H9 (cell line): ENCODE measurements at regions not wholly inside any gene's neighbourhood (a gene's known extent, or its start where the extent isn't known, plus 50 kb on each side); places are given as distances from the start of the nearest gene placed in this dataset.

Source experiments
- DNase-seq: peaks from one replicate; pipeline ENCODE4 v3.0.0-alpha.2; 2017
- H2AFZ ChIP-seq: one replicate; pipeline ENCODE4 v1.6.1; 2013; ENCODE audit warnings: mild to moderate bottlenecking, low read length, control low read depth, moderate library complexity
- H2AK5ac ChIP-seq: 2 replicates; pipeline ENCODE4 v1.6.1; 2013; ENCODE audit warnings: low read length, control low read depth, mixed read lengths; ENCODE audit not compliant: insufficient read length
- H2BK120ac ChIP-seq: one replicate; pipeline ENCODE4 v1.6.1; 2013; ENCODE audit warnings: low read depth, mild to moderate bottlenecking, low read length, control low read depth, inconsistent platforms; ENCODE audit not compliant: poor library complexity, severe bottlenecking
- H2BK12ac ChIP-seq: 2 replicates; pipeline ENCODE4 v1.6.1; 2013; ENCODE audit warnings: low read length, control low read depth, mixed read lengths, low read depth; ENCODE audit not compliant: insufficient read length
- H2BK15ac ChIP-seq: 2 replicates; pipeline ENCODE4 v1.6.1; 2013; ENCODE audit warnings: low read depth, low read length, control low read depth
- H2BK20ac ChIP-seq: one replicate; pipeline ENCODE4 v1.6.1; 2013; ENCODE audit warnings: low read depth, mild to moderate bottlenecking, low read length, control low read depth, inconsistent platforms; ENCODE audit not compliant: poor library complexity, severe bottlenecking
- H2BK5ac ChIP-seq: 2 replicates; pipeline ENCODE4 v1.6.1; 2013; ENCODE audit warnings: low read length, control low read depth, mixed read lengths; ENCODE audit not compliant: insufficient read length
- H3K14ac ChIP-seq: 2 replicates; pipeline ENCODE4 v1.6.1; 2013; ENCODE audit warnings: low read length, control low read depth; ENCODE audit not compliant: insufficient read depth
- H3K18ac ChIP-seq: 2 replicates; pipeline ENCODE4 v1.6.1; 2013; ENCODE audit warnings: low read depth, mild to moderate bottlenecking, mixed read lengths, low read length, control low read depth; ENCODE audit not compliant: insufficient read length
- H3K23ac ChIP-seq: 2 replicates; pipeline ENCODE4 v1.6.1; 2013; ENCODE audit warnings: low read length, control low read depth, mixed read lengths, low read depth; ENCODE audit not compliant: insufficient read length
- H3K23me2 ChIP-seq: 2 replicates; pipeline ENCODE4 v1.6.1; 2013; ENCODE audit warnings: low read depth, mild to moderate bottlenecking, mixed read lengths, low read length, control low read depth; ENCODE audit not compliant: insufficient read length, poor library complexity, severe bottlenecking
- H3K27ac ChIP-seq: 2 replicates; pipeline ENCODE4 v1.5.1; 2013; ENCODE audit warnings: low read length, control low read depth, mixed read lengths, low read depth; ENCODE audit not compliant: insufficient read length
- H3K27me3 ChIP-seq: 2 replicates; pipeline ENCODE4 v1.6.1; 2013; ENCODE audit warnings: low read length, control low read depth, inconsistent platforms; ENCODE audit not compliant: insufficient read depth
- H3K4ac ChIP-seq: 2 replicates; pipeline ENCODE4 v1.6.1; 2013; ENCODE audit warnings: low read depth, mild to moderate bottlenecking, control low read depth, inconsistent platforms, low read length, moderate library complexity
- H3K4me1 ChIP-seq: 2 replicates; pipeline ENCODE4 v1.6.1; 2013; ENCODE audit warnings: low read length, control low read depth, inconsistent platforms; ENCODE audit not compliant: insufficient read depth
- H3K4me2 ChIP-seq: 2 replicates; pipeline ENCODE4 v1.6.1; 2013; ENCODE audit warnings: low read length, control low read depth, mixed read lengths; ENCODE audit not compliant: insufficient read length, insufficient read depth
- H3K56ac ChIP-seq: 2 replicates; pipeline ENCODE4 v1.6.1; 2013; ENCODE audit warnings: low read depth, mild to moderate bottlenecking, mixed read lengths, low read length, control low read depth; ENCODE audit not compliant: insufficient read length
- H3K79me1 ChIP-seq: 2 replicates; pipeline ENCODE4 v1.6.1; 2013; ENCODE audit warnings: low read depth, mild to moderate bottlenecking, moderate library complexity, low read length, control low read depth, inconsistent platforms; ENCODE audit not compliant: insufficient read depth, poor library complexity, severe bottlenecking
- H3K79me2 ChIP-seq: 2 replicates; pipeline ENCODE4 v1.6.1; 2013; ENCODE audit warnings: low read length, control low read depth, inconsistent platforms; ENCODE audit not compliant: insufficient read depth
- H3K9ac ChIP-seq: 2 replicates; pipeline ENCODE4 v1.6.1; 2013; ENCODE audit warnings: low read length, control low read depth, mixed read lengths; ENCODE audit not compliant: insufficient read length; ENCODE audit errors: extremely low read depth
- H3K9me3 ChIP-seq: one replicate; pipeline ENCODE4 v1.6.1; 2013; ENCODE audit warnings: low read depth, low read length, inconsistent platforms; ENCODE audit not compliant: control insufficient read depth
- H3T11ph ChIP-seq: one replicate; pipeline ENCODE4 v1.6.1; 2013; ENCODE audit warnings: mild to moderate bottlenecking, low read length, control low read depth, inconsistent platforms
- H4K20me1 ChIP-seq: one replicate; pipeline ENCODE4 v1.6.1; 2013; ENCODE audit not compliant: control insufficient read depth, insufficient read length, insufficient read depth
- H4K5ac ChIP-seq: 2 replicates; pipeline ENCODE4 v1.6.1; 2013; ENCODE audit warnings: low read depth, mild to moderate bottlenecking, mixed read lengths, low read length, control low read depth; ENCODE audit not compliant: insufficient read length
- H4K8ac ChIP-seq: replicated peaks from 2 replicates; pipeline ENCODE4 v1.6.1; 2013; ENCODE audit warnings: low read length, control low read depth, mixed read lengths, low read depth; ENCODE audit not compliant: insufficient read length
- H4K91ac ChIP-seq: 2 replicates; pipeline ENCODE4 v1.6.1; 2013; ENCODE audit warnings: low read depth, mild to moderate bottlenecking, moderate library complexity, mixed read lengths, low read length, control low read depth; ENCODE audit not compliant: insufficient read length
- H3K27ac Mint-ChIP-seq, 3 experiments: 2 replicates in 2 of 3; 3 replicates in 1 of 3; pipeline ENCODE4 v1.8.0; 2020 to 2021; ENCODE audit warnings: mixed read lengths in 3 of 3, mild to moderate bottlenecking in 1 of 3, moderate library complexity in 1 of 3
- H3K27me3 Mint-ChIP-seq: 2 replicates; pipeline ENCODE4 v1.8.0; 2021; ENCODE audit warnings: low read depth, mild to moderate bottlenecking, moderate library complexity, mixed read lengths
- H3K36me3 Mint-ChIP-seq, 3 experiments: 2 replicates in 2 of 3; 3 replicates in 1 of 3; pipeline ENCODE4 v1.8.0; 2020 to 2021; ENCODE audit warnings: low read depth in 3 of 3, mixed read lengths in 3 of 3; ENCODE audit not compliant: insufficient read depth in 1 of 3
- H3K4me1 Mint-ChIP-seq, 2 experiments: 2 replicates each; pipeline ENCODE4 v1.8.0; 2020; ENCODE audit warnings: mixed read lengths in 2 of 2
- H3K4me3 Mint-ChIP-seq, 2 experiments: 2 replicates in 1 of 2; 3 replicates in 1 of 2; pipeline ENCODE4 v1.8.0; 2020 to 2021; ENCODE audit warnings: mild to moderate bottlenecking in 2 of 2, mixed read lengths in 2 of 2, moderate library complexity in 1 of 2
- H3K9me3 Mint-ChIP-seq, 2 experiments: 2 replicates in 1 of 2; 3 replicates in 1 of 2; pipeline ENCODE4 v1.8.0; 2020; ENCODE audit warnings: mild to moderate bottlenecking in 2 of 2, mixed read lengths in 2 of 2, moderate library complexity in 1 of 2
- WGBS: extraction: QIAGEN DNeasy Blood & Tissue Kit; methylation state at CpG from one replicate; pipeline ENCODE4 v1.1.7; 2013; ENCODE audit warnings: missing lambda C conversion rate, low lambda C conversion rate, mixed read lengths; ENCODE audit not compliant: insufficient read length; ENCODE audit errors: extremely low coverage; 5-methylcytosine and 5-hydroxymethylcytosine counted together
- TF ChIP-seq, protein P1 (sequence below): fragments of 200-600 bp; sonication (generic); conservative IDR thresholded peaks from 3 replicates; pipeline ENCODE4 v1.8.0; 2021; ENCODE audit warnings: antibody characterized with exemption, mild to moderate bottlenecking

DNA sequence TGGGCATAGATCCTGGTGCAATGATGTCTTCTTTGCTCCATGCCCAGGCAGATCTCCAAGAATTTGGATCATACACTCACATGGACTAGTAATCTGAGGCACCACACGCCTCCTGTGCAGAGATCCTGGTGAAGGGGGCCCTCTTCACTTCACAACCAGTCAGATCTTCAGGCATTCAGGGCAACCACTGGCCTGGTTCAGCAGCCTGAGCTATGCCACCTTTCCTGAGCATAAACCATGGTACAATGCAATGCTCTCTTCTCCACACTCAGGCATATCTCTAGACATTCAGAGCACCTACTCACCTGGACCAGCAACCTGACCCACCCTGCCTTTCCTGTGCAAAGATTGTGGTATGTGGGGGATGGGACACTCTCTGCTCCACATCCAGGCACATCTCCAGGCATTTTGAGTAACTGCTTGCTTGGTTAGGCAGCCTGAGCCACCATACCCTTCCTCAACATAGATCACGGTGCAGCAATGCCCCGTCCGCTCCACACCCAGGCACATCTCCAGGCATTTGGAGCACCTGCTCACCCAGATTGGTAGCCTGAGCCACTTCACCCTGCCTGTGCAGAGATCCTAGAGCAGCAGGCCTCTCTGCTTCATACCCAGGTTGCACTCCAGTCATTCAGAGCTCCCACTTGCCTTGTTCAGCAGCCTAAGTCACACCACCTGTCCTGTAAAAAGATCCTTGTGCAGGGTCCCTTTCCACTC is 532.2 kb upstream of the STEAP1 start:
- H3K27ac ChIP-seq = no peak overlapping the region
- no peaks in the 10 kb centered on the region for H4K20me1 ChIP-seq
- H3K23me2 ChIP-seq = no peaks in the 10 kb centered on the region
- no peaks in the 10 kb centered on the region for H3K4me1 ChIP-seq
- no peak overlapping the region for H4K8ac ChIP-seq
- Mint-ChIP-seq H3K4me3 (no peak overlapping the region), H3K27me3 (no peaks in the 10 kb centered on the region), H3K36me3 (0 out of 7 replicates have a peak, but pooled peaks cover 0 to 6% (median 0%) of the 10 kb centered on the region in 3 experiments), H3K27ac (no peak overlapping the region; a peak in 2 of 7 replicates), H3K9me3 (peaks cover 5 to 6% of the 10 kb centered on the region in 2 experiments; a peak in 4 of 5 replicates), H3K4me1 (peaks cover 0 to 4% of the 10 kb centered on the region in 2 experiments; a peak in 1 of 4 replicates)
- DNase-seq = no peak
- H2BK12ac ChIP-seq = no peak overlapping the region
- H2AK5ac ChIP-seq = no peak overlapping the region
- no peak overlapping the region for H3K23ac ChIP-seq
- no peak overlapping the region for H4K91ac ChIP-seq
- no peaks in the 10 kb centered on the region for H3K9me3 ChIP-seq
- no peaks in the 10 kb centered on the region for H3K79me1 ChIP-seq
- no peak overlapping the region for H3K18ac ChIP-seq
- H4K5ac ChIP-seq = no peak overlapping the region
- no peak overlapping the region for H3T11ph ChIP-seq
- no CpG with 5 or more reads among the region's 4 CpGs for WGBS
- no peak overlapping the region for H2BK5ac ChIP-seq
- TF ChIP-seq, protein P1, sequence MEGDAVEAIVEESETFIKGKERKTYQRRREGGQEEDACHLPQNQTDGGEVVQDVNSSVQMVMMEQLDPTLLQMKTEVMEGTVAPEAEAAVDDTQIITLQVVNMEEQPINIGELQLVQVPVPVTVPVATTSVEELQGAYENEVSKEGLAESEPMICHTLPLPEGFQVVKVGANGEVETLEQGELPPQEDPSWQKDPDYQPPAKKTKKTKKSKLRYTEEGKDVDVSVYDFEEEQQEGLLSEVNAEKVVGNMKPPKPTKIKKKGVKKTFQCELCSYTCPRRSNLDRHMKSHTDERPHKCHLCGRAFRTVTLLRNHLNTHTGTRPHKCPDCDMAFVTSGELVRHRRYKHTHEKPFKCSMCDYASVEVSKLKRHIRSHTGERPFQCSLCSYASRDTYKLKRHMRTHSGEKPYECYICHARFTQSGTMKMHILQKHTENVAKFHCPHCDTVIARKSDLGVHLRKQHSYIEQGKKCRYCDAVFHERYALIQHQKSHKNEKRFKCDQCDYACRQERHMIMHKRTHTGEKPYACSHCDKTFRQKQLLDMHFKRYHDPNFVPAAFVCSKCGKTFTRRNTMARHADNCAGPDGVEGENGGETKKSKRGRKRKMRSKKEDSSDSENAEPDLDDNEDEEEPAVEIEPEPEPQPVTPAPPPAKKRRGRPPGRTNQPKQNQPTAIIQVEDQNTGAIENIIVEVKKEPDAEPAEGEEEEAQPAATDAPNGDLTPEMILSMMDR = no peak
- H2AFZ ChIP-seq = no peak overlapping the region
- no peak overlapping the region for H3K4me2 ChIP-seq
- no peaks in the 10 kb centered on the region for H3K27me3 ChIP-seq
- no peak overlapping the region for H3K9ac ChIP-seq
- no peak overlapping the region for H3K4ac ChIP-seq
- H3K56ac ChIP-seq = no peak overlapping the region
- H2BK120ac ChIP-seq = no peak overlapping the region
- no peak overlapping the region for H2BK15ac ChIP-seq
- no peak overlapping the region for H3K14ac ChIP-seq
- H3K79me2 ChIP-seq = no peaks in the 10 kb centered on the region
- H2BK20ac ChIP-seq = no peak overlapping the region
